K562 (cell line): ENCODE measurements at regions not wholly inside any gene's neighbourhood (a gene's known extent, or its start where the extent isn't known, plus 50 kb on each side); places are given as distances from the start of the nearest gene placed in this dataset.

ENCODE experiments used
- ATAC-seq: fragments of 200-7000 bp; cut with Tn5 transposase; 3 replicates; pipeline ENCODE4 v1.9.1; 2020; ENCODE audit warnings: moderate library complexity
- BruUV-seq: library from RNA; stranded (reverse); fragments of 400-500 nt; replicated peaks from 2 replicates; lab custom pipeline; 2021; lab: Mats Ljungman, UMichigan
- CTCF ChIA-PET: fragments of 300-600 bp; formaldehyde crosslinking; extraction: SDS; loops from one replicate; lab custom pipeline; 2021; ENCODE audit warnings: low intra/inter-chr PET ratio; lab: Yijun Ruan, JAX
- POLR2A ChIA-PET: fragments of 300-600, 350-650 bp; sonication (Branson Sonifier 250); formaldehyde crosslinking; extraction: SDS; loops from one replicate; lab custom pipeline; 2021; ENCODE audit warnings: antibody characterized with exemption, inconsistent platforms; lab: Yijun Ruan, JAX
- DNase-seq, 4 experiments: peaks; one replicate each; pipeline versions ENCODE4 v3.0.0 to v3.0.0-alpha.2; 2011 to 2018; ENCODE audit warnings: low spot score in 3 of 4, mixed read lengths in 3 of 4; ENCODE audit errors: extremely low read depth in 1 of 4
- FAIRE-seq: peaks from 2 replicates; lab custom pipeline; 2011; peaks lifted over from hg19 to GRCh38; lab: Jason Lieb, UNC
- H2AFZ ChIP-seq: 2 replicates; pipeline ENCODE4 v1.6.0; 2011; ENCODE audit warnings: low read depth, low read length, control low read depth, inconsistent platforms
- H3K27ac ChIP-seq: fragments of 200-600 bp; 3 replicates; pipeline ENCODE4 v1.8.0; 2011; ENCODE audit warnings: low read depth, mild to moderate bottlenecking, control low read depth, inconsistent platforms, low read length, moderate library complexity, mixed read lengths; ENCODE audit errors: extremely low read depth
- H3K27me3 ChIP-seq, 2 experiments: fragments of 300-600 bp in 1 of 2; 2 replicates in 1 of 2; 3 replicates in 1 of 2; pipeline versions ENCODE4 v1.6.0 to v1.8.0; 2011; ENCODE audit warnings: inconsistent platforms in 2 of 2, low read length in 2 of 2, mild to moderate bottlenecking in 1 of 2, mixed read lengths in 1 of 2, moderate library complexity in 1 of 2; ENCODE audit not compliant: control insufficient read depth in 2 of 2, insufficient read depth in 2 of 2
- H3K36me3 ChIP-seq: fragments of 300-600 bp; 3 replicates; pipeline ENCODE4 v1.8.0; 2011; ENCODE audit warnings: mild to moderate bottlenecking, low read length, inconsistent platforms; ENCODE audit not compliant: control insufficient read depth, insufficient read depth
- H3K4me1 ChIP-seq, 2 experiments: fragments of 200-600 bp in 1 of 2; replicated peaks in 1 of 2; 2 replicates in 1 of 2; 3 replicates in 1 of 2; pipeline versions ENCODE4 v1.5.1 to v1.8.0; 2011; ENCODE audit warnings: inconsistent platforms in 2 of 2, low read length in 2 of 2, mild to moderate bottlenecking in 1 of 2, mixed read lengths in 1 of 2, moderate library complexity in 1 of 2; ENCODE audit not compliant: control insufficient read depth in 2 of 2, insufficient read depth in 2 of 2
- H3K4me2 ChIP-seq: 2 replicates; pipeline ENCODE4 v1.6.1; 2011; ENCODE audit warnings: low read length, control low read depth, inconsistent platforms, mixed read lengths; ENCODE audit not compliant: insufficient read depth
- H3K4me3 ChIP-seq: fragments of 200-600 bp; sonication (generic), shearing (Covaris generic); 2 replicates; pipeline ENCODE4 v1.5.1; 2016; ENCODE audit warnings: control low read depth, inconsistent platforms
- H3K79me2 ChIP-seq: fragments of 200-600 bp; 3 replicates; pipeline ENCODE4 v1.8.0; 2011; ENCODE audit warnings: low read length, inconsistent platforms; ENCODE audit not compliant: control insufficient read depth, insufficient read depth
- H3K9ac ChIP-seq, 2 experiments: 2 replicates each; pipeline versions ENCODE4 v1.6.0 to v1.6.1; 2011; ENCODE audit warnings: low read depth in 2 of 2, low read length in 2 of 2, control low read depth in 1 of 2, inconsistent platforms in 1 of 2, mild to moderate bottlenecking in 1 of 2, mixed read lengths in 1 of 2; ENCODE audit not compliant: insufficient read depth in 1 of 2
- H3K9me1 ChIP-seq: one replicate; pipeline ENCODE4 v1.6.0; 2011; ENCODE audit warnings: inconsistent platforms, mild to moderate bottlenecking, low read length, moderate library complexity; ENCODE audit not compliant: control insufficient read depth, insufficient read depth
- H3K9me3 ChIP-seq: replicated peaks from 2 replicates; pipeline ENCODE4 v1.5.1; 2011; ENCODE audit warnings: low read depth, low read length, inconsistent platforms; ENCODE audit not compliant: control insufficient read depth, insufficient read depth
- H4K20me1 ChIP-seq: replicated peaks from 2 replicates; pipeline ENCODE4 v1.6.1; 2011; ENCODE audit warnings: low read length, inconsistent platforms, mixed read lengths; ENCODE audit not compliant: control insufficient read depth, insufficient read depth
- ARNT ChIP-seq, 2 experiments: fragments of 450-650 bp; IDR thresholded peaks; 2 replicates each; pipeline ENCODE4 v1.6.1; 2016; ENCODE audit warnings: mild to moderate bottlenecking in 1 of 2
- GTF2E2 ChIP-seq: fragments of 200-800 bp; sonication (Bioruptor generic); IDR thresholded peaks from 2 replicates; pipeline ENCODE4 v1.6.1; 2016; ENCODE audit warnings: missing genetic modification characterization, missing compliant biosample characterization
- HCFC1 ChIP-seq: IDR thresholded peaks from 2 replicates; pipeline ENCODE4 v1.6.1; 2012; ENCODE audit warnings: low read depth, low read length, improper control_type of control experiment
- HNRNPLL ChIP-seq: fragments of 200-400 bp; formaldehyde crosslinking; IDR thresholded peaks from 2 replicates; pipeline ENCODE4 v1.6.1; 2017; ENCODE audit warnings: low read length, low read depth, mild to moderate bottlenecking; ENCODE audit not compliant: poor library complexity, severe bottlenecking
- NCOA2 ChIP-seq, 2 experiments: fragments of 450-650 bp; IDR thresholded peaks; 2 replicates each; pipeline ENCODE4 v1.6.1; 2018; ENCODE audit warnings: mild to moderate bottlenecking in 2 of 2, moderate library complexity in 1 of 2; ENCODE audit not compliant: partially characterized antibody in 2 of 2
- PHB ChIP-seq: fragments of 250-450 bp; sonication (Bioruptor Pico); IDR thresholded peaks from 2 replicates; pipeline ENCODE4 v1.5.0; 2021
- RBM25 ChIP-seq: fragments of 200-400 bp; formaldehyde crosslinking; IDR thresholded peaks from 2 replicates; pipeline ENCODE4 v1.6.1; 2018; ENCODE audit warnings: low read length, low read depth, moderate library complexity; ENCODE audit not compliant: severe bottlenecking
- SIN3A ChIP-seq, 2 experiments: fragments of 150-350 bp in 1 of 2; IDR thresholded peaks; 2 replicates each; pipeline ENCODE4 v1.6.1; 2011 to 2016; ENCODE audit warnings: borderline replicate concordance in 2 of 2, low read depth in 2 of 2, low read length in 2 of 2, mild to moderate bottlenecking in 2 of 2, moderate library complexity in 2 of 2; ENCODE audit not compliant: control insufficient read depth in 1 of 2
- ZFPM2 ChIP-seq: fragments of 250-450 bp; sonication (Bioruptor Pico); IDR thresholded peaks from 2 replicates; pipeline ENCODE4 v1.5.1; 2022; ENCODE audit warnings: mild to moderate bottlenecking
- ZNF583 ChIP-seq: fragments of 250-450 bp; sonication (Bioruptor Pico); IDR thresholded peaks from 2 replicates; pipeline ENCODE4 v1.4.0; 2020
- WGBS: fragments of 100-300 bp; shearing (Covaris generic); methylation state at CpG from one replicate; pipeline ENCODE4 v1.1.6; 2016; ENCODE audit warnings: low coverage, mixed read lengths; ENCODE audit not compliant: insufficient coverage; ENCODE audit errors: missing lambda C conversion rate; 5-methylcytosine and 5-hydroxymethylcytosine counted together
- in situ Hi-C: fragments of 300-500 bp; cut with MboI; formaldehyde crosslinking; loops from 4 replicates; pipeline ENCODE4 v1.15.0; 2018; ENCODE audit warnings: inconsistent platforms, mixed read lengths
- intact Hi-C: fragments of 100-400 bp; cut with micrococcal nuclease; formaldehyde crosslinking; loops from 2 replicates; pipeline ENCODE4 v1.14.2; 2022
- TF ChIP-seq, protein P1 (sequence below): IDR thresholded peaks from 3 replicates; pipeline ENCODE4 v1.6.1; 2011; ENCODE audit warnings: borderline replicate concordance, mild to moderate bottlenecking; ENCODE audit not compliant: insufficient read length, insufficient read depth
- TF ChIP-seq, protein P2 (sequence below), 2 experiments: fragments of 450-650 bp; IDR thresholded peaks; 2 replicates each; pipeline ENCODE4 v1.6.1; 2016; ENCODE audit warnings: mild to moderate bottlenecking in 2 of 2, borderline replicate concordance in 1 of 2, low read depth in 1 of 2, moderate library complexity in 1 of 2

DNA sequence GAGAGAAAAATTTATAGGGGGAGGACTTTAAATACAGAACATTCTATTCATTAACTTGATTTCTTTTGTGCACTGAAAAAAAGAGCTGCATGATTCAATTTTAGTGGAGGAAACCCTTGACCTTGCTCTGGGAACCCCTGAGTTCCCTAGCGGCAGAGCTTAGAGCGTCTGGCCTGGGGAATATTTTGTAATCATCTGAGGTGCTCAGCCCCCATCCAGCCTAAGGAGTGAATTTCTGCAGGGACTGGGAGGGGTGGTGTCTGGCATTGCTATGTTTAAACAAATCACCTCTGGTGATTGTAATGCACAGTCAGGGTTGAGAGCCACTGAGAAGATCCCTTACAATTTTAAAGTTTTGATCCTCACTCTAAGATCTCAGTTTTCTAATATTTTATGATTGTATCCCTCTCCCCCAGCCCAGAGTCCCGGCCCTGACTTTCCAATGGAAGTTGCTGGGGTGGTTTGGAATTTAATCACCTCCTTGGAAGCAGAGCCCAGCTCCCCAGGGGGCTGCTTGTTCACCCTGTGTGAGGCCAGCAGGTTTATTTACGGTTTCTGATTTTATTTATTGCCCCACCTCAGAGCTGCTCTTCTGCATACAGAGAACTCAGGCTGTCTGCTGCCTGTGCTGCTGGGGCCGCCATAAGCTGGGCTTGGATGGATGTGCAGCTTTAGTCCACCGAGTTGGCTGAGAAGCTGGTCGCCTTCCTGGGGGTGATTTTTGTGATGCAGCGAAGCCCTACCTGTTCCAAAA, 263.1 kb downstream of the LRFN2 start:
- no peak overlapping the region for H3K4me2 ChIP-seq
- H3K79me2 ChIP-seq: no peaks in the 10 kb centered on the region
- H3K4me1 ChIP-seq: no peaks in the 10 kb centered on the region
- ChIA-PET CTCF (no interaction called here), POLR2A (interaction anchor here (0.5 to 1.4 kb wide), 5 partner anchors 9 to 704 kb away, joined by 3 to 4 read pairs (median 3); no protein-coding TSS in a partner anchor)
- H3K9ac ChIP-seq: no peak overlapping the region
- in situ Hi-C loops: loop anchor here (25.0 kb wide), 1 partner anchor 962 kb away; no protein-coding TSS in a partner anchor
- H3K9me3 ChIP-seq: no peaks in the 10 kb centered on the region
- H3K27me3 ChIP-seq: peaks cover 4 to 35% of the 10 kb centered on the region in 2 experiments; a peak in 4 of 5 replicates
- H3K27ac ChIP-seq: no peak overlapping the region
- intact Hi-C loops: no loop called here
- 2% methylated on average over 8 of the region's 8 CpGs for WGBS
- no peaks in the 10 kb centered on the region for H3K36me3 ChIP-seq
- no peak overlapping the region for H3K4me3 ChIP-seq
- FAIRE-seq (no peak), ATAC-seq (no peak), DNase-seq (no peak)
- no peaks in the 10 kb centered on the region for H4K20me1 ChIP-seq
- H3K9me1 ChIP-seq: no peaks in the 10 kb centered on the region
- no TSS peak for BruUV-seq
- H2AFZ ChIP-seq: no peak overlapping the region
- no peak for TF ChIP-seq ARNT (IDR thresholded peaks at IDR 0.05)
- no peak for TF ChIP-seq HCFC1
- no peak for TF ChIP-seq SIN3A (IDR thresholded peaks at IDR 0.05; ENCODE audit: borderline replicate concordance in 2 of 2, control insufficient read depth in 1 of 2, low read depth in 2 of 2, low read length in 2 of 2)
- no peak for TF ChIP-seq NCOA2 (IDR thresholded peaks at IDR 0.05; ENCODE audit: partially characterized antibody in 2 of 2)
- no peak for TF ChIP-seq PHB (CRISPR knock-in tag)
- TF ChIP-seq HNRNPLL: no peak
- TF ChIP-seq, protein P1, sequence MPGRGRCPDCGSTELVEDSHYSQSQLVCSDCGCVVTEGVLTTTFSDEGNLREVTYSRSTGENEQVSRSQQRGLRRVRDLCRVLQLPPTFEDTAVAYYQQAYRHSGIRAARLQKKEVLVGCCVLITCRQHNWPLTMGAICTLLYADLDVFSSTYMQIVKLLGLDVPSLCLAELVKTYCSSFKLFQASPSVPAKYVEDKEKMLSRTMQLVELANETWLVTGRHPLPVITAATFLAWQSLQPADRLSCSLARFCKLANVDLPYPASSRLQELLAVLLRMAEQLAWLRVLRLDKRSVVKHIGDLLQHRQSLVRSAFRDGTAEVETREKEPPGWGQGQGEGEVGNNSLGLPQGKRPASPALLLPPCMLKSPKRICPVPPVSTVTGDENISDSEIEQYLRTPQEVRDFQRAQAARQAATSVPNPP: no peak
- no peak for TF ChIP-seq ZNF583
- TF ChIP-seq RBM25: no peak
- no peak for TF ChIP-seq GTF2E2
- TF ChIP-seq, protein P2, sequence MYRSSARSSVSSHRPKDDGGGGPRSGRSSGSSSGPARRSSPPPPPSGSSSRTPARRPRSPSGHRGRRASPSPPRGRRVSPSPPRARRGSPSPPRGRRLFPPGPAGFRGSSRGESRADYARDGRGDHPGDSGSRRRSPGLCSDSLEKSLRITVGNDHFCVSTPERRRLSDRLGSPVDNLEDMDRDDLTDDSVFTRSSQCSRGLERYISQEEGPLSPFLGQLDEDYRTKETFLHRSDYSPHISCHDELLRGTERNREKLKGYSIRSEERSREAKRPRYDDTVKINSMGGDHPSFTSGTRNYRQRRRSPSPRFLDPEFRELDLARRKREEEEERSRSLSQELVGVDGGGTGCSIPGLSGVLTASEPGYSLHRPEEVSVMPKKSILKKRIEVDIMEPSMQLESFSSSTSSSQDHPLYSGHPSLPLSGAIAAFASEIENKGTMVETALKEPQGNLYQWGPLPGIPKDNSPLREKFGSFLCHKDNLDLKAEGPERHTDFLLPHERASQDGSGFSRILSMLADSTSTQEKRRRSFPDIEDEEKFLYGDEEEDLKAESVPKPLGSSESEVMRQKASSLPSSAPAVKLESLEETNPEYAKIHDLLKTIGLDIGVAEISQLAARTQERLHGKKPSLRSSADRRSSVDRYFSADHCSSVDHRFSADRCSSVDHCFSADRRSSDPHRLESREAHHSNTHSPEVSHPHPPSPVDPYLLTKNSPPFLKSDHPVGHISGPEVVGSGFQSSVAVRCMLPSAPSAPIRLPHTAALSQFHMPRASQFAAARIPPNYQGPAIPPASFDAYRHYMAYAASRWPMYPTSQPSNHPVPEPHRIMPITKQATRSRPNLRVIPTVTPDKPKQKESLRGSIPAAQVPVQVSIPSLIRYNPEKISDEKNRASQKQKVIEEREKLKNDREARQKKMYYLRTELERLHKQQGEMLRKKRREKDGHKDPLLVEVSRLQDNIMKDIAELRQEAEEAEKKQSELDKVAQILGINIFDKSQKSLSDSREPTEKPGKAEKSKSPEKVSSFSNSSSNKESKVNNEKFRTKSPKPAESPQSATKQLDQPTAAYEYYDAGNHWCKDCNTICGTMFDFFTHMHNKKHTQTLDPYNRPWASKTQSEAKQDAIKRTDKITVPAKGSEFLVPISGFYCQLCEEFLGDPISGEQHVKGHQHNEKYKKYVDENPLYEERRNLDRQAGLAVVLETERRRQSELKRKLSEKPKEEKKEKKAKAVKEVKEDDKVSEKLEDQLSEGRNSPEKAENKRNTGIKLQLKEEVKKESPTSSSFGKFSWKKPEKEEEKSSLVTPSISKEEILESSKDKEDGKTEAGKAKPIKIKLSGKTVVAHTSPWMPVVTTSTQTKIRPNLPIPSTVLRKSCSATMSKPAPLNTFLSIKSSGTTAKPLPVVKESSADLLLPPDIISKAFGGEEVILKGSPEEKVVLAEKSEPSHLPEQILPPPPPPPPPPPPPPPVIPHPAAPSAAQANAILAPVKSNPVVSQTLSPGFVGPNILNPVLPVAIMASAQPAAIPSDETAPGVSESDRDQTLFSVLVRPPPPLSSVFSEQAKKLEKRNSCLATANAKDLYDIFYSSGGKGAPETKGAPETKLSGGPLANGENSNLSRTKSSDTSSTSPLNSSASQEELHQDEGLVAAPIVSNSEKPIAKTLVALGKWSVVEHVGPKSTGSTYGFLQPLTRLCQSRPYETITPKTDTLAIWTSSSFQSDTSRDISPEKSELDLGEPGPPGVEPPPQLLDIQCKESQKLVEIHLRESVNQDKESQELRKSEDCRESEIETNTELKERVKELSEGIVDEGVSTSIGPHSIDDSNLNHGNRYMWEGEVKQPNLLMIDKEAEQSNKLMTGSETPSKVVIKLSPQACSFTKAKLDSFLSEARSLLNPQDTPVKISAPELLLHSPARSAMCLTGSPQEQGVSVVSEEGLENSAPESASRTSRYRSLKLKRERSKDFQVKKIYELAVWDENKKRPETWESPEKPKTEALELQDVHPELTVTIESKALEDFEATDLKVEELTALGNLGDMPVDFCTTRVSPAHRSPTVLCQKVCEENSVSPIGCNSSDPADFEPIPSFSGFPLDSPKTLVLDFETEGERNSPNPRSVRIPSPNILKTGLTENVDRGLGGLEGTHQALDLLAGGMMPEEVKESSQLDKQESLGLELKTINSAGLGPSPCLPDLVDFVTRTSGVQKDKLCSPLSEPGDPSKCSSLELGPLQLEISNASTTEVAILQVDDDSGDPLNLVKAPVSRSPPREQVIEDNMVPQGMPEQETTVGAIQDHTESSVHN (IDR thresholded peaks at IDR 0.05; ENCODE audit: borderline replicate concordance in 1 of 2, low read depth in 1 of 2): no peak
- TF ChIP-seq ZFPM2 (CRISPR knock-in tag): no peak
